GM19025 (cell line): ENCODE measurements at regions not wholly inside any gene's neighbourhood (a gene's known extent, or its start where the extent isn't known, plus 50 kb on each side); places are given as distances from the start of the nearest gene placed in this dataset.

ENCODE experiments used
- ATAC-seq: cut with Tn5 transposase; IDR thresholded peaks from one replicate; pipeline ENCODE4 v1.9.1; 2021; ENCODE audit warnings: mild to moderate bottlenecking, low read depth, moderate library complexity; ENCODE audit not compliant: unreplicated experiment

DNA sequence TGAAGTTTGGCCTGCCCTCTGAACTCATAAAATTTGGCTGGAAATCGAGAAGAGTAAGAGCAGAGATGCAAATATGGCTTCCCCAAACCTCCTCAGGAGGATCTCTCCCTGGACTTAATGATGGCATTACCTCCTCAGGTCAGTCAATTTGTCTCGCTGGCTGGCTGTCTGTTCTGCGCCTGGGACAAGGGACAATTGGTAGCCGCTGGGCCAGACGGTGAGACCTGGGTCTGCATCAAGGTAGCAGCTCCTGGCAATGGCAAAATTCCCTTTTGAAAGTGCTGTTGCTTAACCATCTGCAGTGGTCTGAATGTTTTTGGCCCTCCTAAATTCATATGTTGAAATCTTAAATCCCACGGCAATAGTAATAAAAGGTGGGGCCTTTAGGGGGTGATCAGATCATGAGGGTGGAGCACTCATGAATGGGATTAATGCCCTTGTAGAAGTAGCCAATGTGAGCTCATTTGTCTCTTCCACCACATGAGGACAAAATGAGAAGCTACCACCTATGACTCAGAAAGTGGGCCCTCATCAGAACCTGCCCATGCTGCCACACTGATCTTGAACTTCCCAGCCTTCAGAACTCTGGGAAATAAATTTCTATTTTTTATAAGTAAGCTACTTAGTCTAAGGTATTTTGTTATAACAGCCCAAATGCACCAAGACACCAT lies 439.3 kb upstream of the KLF4 start:
- ATAC-seq = no peak

DNA sequence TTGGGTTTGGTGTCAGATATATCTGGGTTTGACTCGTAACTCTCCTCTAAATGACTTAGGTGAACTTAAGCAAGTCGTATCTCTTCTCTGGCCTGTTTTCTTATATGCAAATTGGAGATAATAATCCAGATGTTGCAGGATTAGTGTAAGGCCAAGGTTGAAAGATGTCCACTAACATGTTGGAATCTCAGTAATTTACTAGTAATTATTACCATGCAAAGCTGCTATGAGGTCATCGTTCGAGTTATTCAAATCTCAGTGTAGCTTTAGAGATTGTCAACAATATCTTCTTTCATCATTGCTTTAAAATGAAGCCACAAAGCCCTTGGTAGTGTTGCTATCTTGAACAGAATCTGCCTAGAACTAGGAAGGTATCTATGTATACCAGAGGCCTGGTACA lies 437.7 kb upstream of the KLF4 start:
- ATAC-seq = no peak

GRCh38 chr9:107925749-107926297 lies 436.3 kb upstream of the KLF4 start:
- no peak for ATAC-seq

DNA sequence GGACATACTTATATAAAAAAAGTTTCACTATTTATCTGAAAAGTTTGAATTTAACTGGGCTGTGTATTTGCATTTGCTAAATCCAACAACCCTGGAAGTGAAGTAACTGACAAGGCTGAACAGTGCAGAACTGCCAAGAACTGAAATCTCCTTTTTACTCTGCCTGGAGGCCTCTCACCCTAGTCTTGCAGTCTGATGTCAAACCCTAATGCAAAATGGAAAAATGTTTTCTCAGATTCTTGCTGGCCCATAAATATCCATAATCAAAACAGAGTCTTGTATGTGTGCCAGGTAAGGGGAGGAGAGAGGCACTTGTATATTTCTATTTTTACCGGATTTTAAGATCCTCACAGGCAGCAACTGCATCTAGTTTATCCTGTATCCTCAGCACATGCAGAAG lies 432.7 kb upstream of the KLF4 start:
- no peak for ATAC-seq

GRCh38 chr9:107919263-107919662 lies 429.7 kb upstream of the KLF4 start:
- ATAC-seq = no peak

DNA sequence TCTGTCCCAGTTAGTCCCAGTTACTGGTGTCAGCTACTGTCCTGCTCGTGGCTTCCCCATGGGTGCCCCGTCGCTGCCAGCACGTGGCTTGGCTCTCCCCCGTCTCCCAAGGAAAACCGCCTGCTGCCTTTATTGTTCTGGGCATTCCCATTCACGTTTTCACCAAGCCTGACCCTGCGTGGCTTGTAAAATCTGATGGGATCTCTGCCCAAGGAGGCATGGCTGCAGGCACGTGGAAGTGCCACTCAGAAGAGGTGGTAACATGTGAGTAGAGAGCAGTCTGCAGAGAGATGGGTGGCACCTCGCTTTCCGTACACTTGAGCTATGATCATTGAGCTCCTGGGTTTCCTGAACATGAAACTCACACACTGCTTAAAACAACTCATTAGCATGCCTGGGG lies 429.2 kb upstream of the KLF4 start:
- no peak for ATAC-seq

GRCh38 chr9:107914151-107914550 lies 424.6 kb upstream of the KLF4 start:
- no peak for ATAC-seq

DNA sequence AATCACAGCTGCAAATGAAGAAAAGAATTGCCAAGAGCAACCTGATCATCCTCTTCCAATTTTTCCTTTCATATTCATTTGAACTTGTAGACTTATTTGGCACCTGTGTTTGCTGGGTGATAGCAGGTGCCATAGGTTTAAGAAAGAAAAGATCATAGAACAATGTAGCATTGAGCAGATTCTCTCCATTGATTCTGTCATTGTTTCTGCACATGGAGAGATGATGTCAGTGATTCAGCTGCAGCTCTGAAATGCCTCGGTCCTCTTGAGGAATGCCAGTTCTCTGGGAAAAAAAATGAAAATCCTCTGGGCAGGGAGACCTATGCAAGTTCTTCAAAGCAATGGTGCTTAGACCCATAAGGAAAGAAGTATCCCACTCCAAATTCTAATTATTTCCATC lies 418.1 kb upstream of the KLF4 start:
- ATAC-seq = no peak

DNA sequence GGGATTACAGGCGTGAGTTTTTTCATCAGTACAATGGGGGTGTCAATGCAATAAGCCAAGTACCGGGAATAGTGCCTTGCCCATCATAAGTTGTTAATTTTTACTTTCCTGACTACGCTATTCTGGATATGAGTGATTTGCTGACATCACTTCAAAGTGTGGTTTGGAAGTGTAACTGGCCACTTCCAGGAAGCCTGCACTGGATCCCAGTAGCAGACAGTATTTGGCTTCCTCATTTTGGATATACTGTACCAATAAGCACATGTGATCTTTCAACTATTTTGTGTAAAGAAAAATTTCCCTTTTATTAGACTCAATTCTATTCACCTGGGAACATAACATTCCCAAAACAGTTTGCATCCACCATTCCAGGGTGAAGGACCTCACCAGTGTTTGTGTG lies 417.7 kb upstream of the KLF4 start:
- ATAC-seq = no peak

GRCh38 chr9:107906074-107906473 lies 416.5 kb upstream of the KLF4 start:
- no peak for ATAC-seq

DNA sequence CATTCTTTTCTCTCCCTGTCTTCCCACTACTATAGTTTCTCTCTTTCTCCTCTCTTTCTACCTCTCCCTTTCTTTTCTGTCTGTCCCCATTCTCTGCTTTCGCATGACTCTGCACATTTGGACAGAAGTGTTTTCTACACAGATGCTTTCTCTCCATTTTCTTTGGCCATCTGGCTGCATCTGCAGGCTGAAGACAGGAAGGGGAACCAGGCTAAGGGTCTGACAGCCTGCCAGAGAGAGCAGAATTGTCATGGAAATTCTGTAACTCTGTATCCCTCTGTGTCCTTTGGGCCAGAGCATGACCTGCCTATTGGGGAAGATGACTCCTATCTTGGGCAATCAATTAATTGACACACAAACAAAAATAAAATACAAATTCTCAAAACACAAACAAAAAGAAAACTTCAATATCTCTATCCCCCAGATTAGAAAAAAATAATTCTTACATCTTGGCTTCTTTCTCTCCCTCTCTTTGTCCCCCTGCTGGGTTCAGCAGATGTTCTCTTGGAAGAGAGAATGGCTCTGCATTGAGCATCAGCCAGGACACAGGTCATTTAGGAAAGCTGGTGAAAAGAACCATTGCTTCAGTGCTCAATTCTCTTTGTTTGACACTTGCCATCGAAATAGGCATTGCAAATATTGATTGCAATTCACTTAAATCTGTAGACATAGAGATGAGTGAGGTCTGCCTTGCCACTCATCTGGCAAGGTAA lies 415.9 kb upstream of the KLF4 start:
- ATAC-seq = no peak

DNA sequence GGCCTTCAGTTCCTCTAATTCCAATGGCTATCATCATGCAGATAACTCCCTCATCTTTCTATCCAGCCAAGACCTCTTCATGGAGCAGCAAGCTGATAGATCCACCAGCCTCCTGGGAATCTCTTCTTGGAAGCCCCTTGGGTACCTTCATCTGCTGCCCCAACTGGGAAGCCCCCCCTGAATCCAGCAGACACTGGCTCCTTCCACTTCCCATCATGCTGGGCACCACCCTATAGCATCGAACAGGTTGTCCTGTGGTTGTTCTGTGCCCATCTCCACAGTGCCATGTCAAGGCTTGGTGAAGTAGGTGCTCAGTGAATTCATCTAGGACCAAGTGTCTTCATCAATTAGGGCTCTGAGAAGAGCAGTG lies 410.4 kb upstream of the KLF4 start:
- ATAC-seq = no peak

DNA sequence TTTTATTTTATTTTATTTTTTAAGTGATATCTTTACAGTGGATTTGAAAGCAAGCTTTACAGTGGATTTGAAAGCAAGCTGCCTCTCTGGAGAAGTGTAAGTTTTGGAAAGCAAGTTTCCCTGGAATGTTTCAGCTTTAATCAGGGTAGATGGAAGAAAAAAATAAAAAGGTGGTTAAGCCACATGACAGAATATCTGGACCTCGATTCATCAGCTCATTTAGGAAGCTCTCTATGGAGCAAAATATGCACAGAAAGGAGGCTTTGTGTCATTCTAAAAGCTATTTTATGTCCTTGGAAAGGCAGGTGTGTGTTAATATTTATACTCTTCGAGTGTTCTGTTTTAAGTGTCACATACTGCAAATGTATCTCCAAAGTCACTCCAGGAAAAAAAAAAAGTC lies 409.2 kb upstream of the KLF4 start:
- no peak for ATAC-seq

DNA sequence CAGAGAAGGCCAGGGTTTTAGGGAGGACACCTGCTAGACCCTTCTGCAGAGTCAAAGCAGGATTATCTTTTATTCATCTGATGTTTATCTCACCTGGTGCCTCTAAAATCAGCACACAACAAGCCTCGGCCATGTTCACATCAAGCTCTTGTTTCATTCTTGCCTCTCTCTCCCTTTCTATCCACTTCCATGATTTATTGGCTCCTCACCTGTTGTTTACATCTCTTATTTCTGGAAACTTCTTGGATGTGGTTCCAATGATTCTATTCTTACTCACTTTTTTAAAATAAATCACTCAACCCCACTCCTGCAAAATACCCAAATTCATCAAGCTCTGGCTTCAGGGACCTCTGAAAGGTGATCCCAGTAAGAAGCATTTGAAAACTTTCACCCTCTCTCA lies 407.0 kb upstream of the KLF4 start:
- no peak for ATAC-seq

DNA sequence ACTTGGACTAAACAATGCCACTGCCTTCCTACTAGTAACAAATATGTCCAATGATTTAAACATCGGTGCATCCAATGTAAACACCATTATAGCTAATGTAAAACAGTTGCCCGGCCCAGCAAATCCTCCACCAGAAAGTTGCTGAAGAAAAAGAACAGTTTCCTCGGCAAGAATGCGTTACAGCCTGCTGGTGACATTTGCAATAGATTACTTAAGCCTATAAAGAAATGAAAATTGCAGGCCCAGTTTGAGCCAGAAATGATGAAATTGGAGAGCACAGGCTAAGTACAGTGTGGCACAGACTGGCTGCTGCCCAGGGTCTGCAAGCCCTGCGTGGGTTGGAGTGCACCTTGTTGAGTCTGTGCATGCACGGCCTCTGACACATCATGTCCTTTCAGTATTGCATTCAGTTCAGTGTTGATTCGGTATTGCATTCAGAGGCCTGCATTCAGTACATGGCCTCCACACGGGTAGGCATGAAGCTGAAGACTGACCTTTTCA lies 406.0 kb upstream of the KLF4 start:
- no peak for ATAC-seq

GRCh38 chr9:107894572-107895261 lies 405.1 kb upstream of the KLF4 start:
- no peak for ATAC-seq

- no peak for ATAC-seq
Observed at GRCh38 chr9:107890921-107891465, 401.4 kb upstream of the KLF4 start.

GRCh38 chr9:107888773-107889227 lies 399.2 kb upstream of the KLF4 start:
- no peak for ATAC-seq

- no peak for ATAC-seq
Observed at GRCh38 chr9:107886826-107887225, 397.3 kb upstream of the KLF4 start.

- peak; percentile 92 for ATAC-seq
Observed at GRCh38 chr9:107883496-107884124, 394.0 kb upstream of the KLF4 start.
